HG03575 (cell line): ENCODE measurements at regions not wholly inside any gene's neighbourhood (a gene's known extent, or its start where the extent isn't known, plus 50 kb on each side); places are given as distances from the start of the nearest gene placed in this dataset.
"Not testable (repeated sequence)": the region's sequence is repeated elsewhere in the genome, so short reads cannot be mapped to it uniquely, and the experiment has no call there.

Source experiments
- ATAC-seq: cut with Tn5 transposase; IDR thresholded peaks from one replicate; pipeline ENCODE4 v1.9.1; 2021; ENCODE audit not compliant: unreplicated experiment, insufficient number of reproducible peaks, low FRiP score; ENCODE audit errors: extremely low read depth

- no peak for ATAC-seq
Measured at GRCh38 chr12:77224346-77224745, 159.0 kb upstream of the E2F7 start.

GRCh38 chr12:77222336-77222735 is 157.0 kb upstream of the E2F7 start:
- ATAC-seq = no peak

GRCh38 chr12:77220586-77220985 is 155.2 kb upstream of the E2F7 start:
- no peak for ATAC-seq

GRCh38 chr12:77218278-77218677 is 152.9 kb upstream of the E2F7 start:
- ATAC-seq = no peak

- ATAC-seq = not testable (repeated sequence)
Measured at GRCh38 chr12:77216136-77216535, 150.8 kb upstream of the E2F7 start.

GRCh38 chr12:77214136-77214535 is 148.8 kb upstream of the E2F7 start:
- no peak for ATAC-seq

- ATAC-seq = no peak
Measured at GRCh38 chr12:77213319-77213718, 147.9 kb upstream of the E2F7 start.

GRCh38 chr12:77210724-77211123 is 145.4 kb upstream of the E2F7 start:
- ATAC-seq = no peak

- no peak for ATAC-seq
Measured at GRCh38 chr12:77204083-77204482, 138.7 kb upstream of the E2F7 start.

GRCh38 chr12:77202457-77203060 is 137.2 kb upstream of the E2F7 start:
- no peak for ATAC-seq

- no peak for ATAC-seq
Measured at GRCh38 chr12:77189901-77190416, 124.6 kb upstream of the E2F7 start.

GRCh38 chr12:77189458-77189857 is 124.1 kb upstream of the E2F7 start:
- no peak for ATAC-seq

GRCh38 chr12:77179515-77179914 is 114.1 kb upstream of the E2F7 start:
- ATAC-seq = no peak

- ATAC-seq = no peak
Measured at GRCh38 chr12:77167801-77168200, 102.4 kb upstream of the E2F7 start.

- ATAC-seq = no peak
Measured at GRCh38 chr12:77166696-77167095, 101.3 kb upstream of the E2F7 start.

GRCh38 chr12:77163074-77164038 is 98.0 kb upstream of the E2F7 start:
- ATAC-seq = no peak

GRCh38 chr12:77161944-77162343 is 96.6 kb upstream of the E2F7 start:
- ATAC-seq = no peak

- ATAC-seq = no peak
Measured at GRCh38 chr12:77160931-77161330, 95.6 kb upstream of the E2F7 start.

- no peak for ATAC-seq
Measured at GRCh38 chr12:77153706-77154105, 88.3 kb upstream of the E2F7 start.

- no peak for ATAC-seq
Measured at GRCh38 chr12:77152623-77153193, 87.3 kb upstream of the E2F7 start.
